ENCODE measurements at regions not wholly inside any gene's neighbourhood (a gene's known extent, or its start where the extent isn't known, plus 50 kb on each side); places are given as distances from the start of the nearest gene placed in this dataset.

- no peak for ATAC-seq (replicated peaks in 6 of 8)
- WGBS, 10 experiments = 60 to 100% (median 89%) methylated on average over 1 of the region's 1 CpG; no CpG with 5 or more reads in 4 of the 10 experiments
- in situ Hi-C loops (cut with MboI; ENCODE audit: low pct_unique_long_range_greater_than_20kb in 2 of 9, low sequenced_read_pairs in 9 of 9, unreplicated experiment in 9 of 9) = no loop called here
These were observed 109.6 kb upstream of the THRB start for GRCh38 chr3:24604215-24604614.

GRCh38 chr3:24605511-24606028 is 110.9 kb upstream of the THRB start:
- no peak overlapping the region for H3K4me3 ChIP-seq
- ATAC-seq (replicated peaks in 6 of 8) = peak in 3 of 8 experiments; percentile 80 to 92 (median 89)
- in situ Hi-C loops (cut with MboI; ENCODE audit: low pct_unique_long_range_greater_than_20kb in 2 of 9, low sequenced_read_pairs in 9 of 9, unreplicated experiment in 9 of 9) = no loop called here
- H3K27ac ChIP-seq = peak overlapping the region in 1 of 2 donors; percentile 12
- 13 to 94% (median 77%) methylated on average over 2 to 4 of the region's 4 CpGs for WGBS, 10 experiments
- peaks cover 8 to 10% of the 10 kb centered on the region in 2 donors for H3K4me1 ChIP-seq (replicated peaks in 1 of 2)

More at GRCh38 chr3:24604215-24604614, 109.6 kb upstream of the THRB start:
- Histone ChIP-seq H3K4me3 (no peak overlapping the region), H3K4me1 (replicated peaks in 1 of 2) (peaks cover 10 to 11% of the 10 kb centered on the region in 2 donors), H3K27ac (no peak overlapping the region)

- ATAC-seq (replicated peaks in 6 of 8) = no peak
- Histone ChIP-seq H3K4me1 (replicated peaks in 1 of 2) (peaks cover 8 to 10% of the 10 kb centered on the region in 2 donors), H3K4me3 (no peak overlapping the region), H3K27ac (no peak overlapping the region)
- in situ Hi-C loops (cut with MboI; ENCODE audit: low pct_unique_long_range_greater_than_20kb in 2 of 9, low sequenced_read_pairs in 9 of 9, unreplicated experiment in 9 of 9) = no loop called here
These were observed 112.6 kb upstream of the THRB start for GRCh38 chr3:24607281-24607680.

- peak in 2 of 8 experiments; percentile 27 to 44 for ATAC-seq (replicated peaks in 6 of 8)
- no peak overlapping the region for H3K4me3 ChIP-seq
- no peak overlapping the region for H3K27ac ChIP-seq
- WGBS, 10 experiments = 0 to 100% (median 86%) methylated on average over 1 to 3 of the region's 3 CpGs; no CpG with 5 or more reads in 2 of the 10 experiments
- in situ Hi-C loops (cut with MboI; ENCODE audit: low pct_unique_long_range_greater_than_20kb in 2 of 9, low sequenced_read_pairs in 9 of 9, unreplicated experiment in 9 of 9) = no loop called here
- H3K4me1 ChIP-seq (replicated peaks in 1 of 2) = peaks cover 8 to 10% of the 10 kb centered on the region in 2 donors
These were observed 114.2 kb upstream of the THRB start for GRCh38 chr3:24608701-24609390.

GRCh38 chr3:24614359-24614758 is 119.7 kb upstream of the THRB start:
- in situ Hi-C loops (cut with MboI; ENCODE audit: low pct_unique_long_range_greater_than_20kb in 2 of 9, low sequenced_read_pairs in 9 of 9, unreplicated experiment in 9 of 9) = no loop called here
- Histone ChIP-seq H3K4me3 (no peak overlapping the region), H3K4me1 (replicated peaks in 1 of 2) (no peaks in the 10 kb centered on the region), H3K27ac (no peak overlapping the region)
- ATAC-seq (replicated peaks in 6 of 8) = peak in 2 of 8 experiments; percentile 65 to 89
- WGBS, 10 experiments = 40 to 100% (median 57%) methylated on average over 1 of the region's 1 CpG; no CpG with 5 or more reads in 3 of the 10 experiments

GRCh38 chr3:24615177-24615576 is 120.5 kb upstream of the THRB start:
- WGBS, 10 experiments = 21 to 85% (median 50%) methylated on average over 2 of the region's 2 CpGs; no CpG with 5 or more reads in 1 of the 10 experiments
- no peak for ATAC-seq (replicated peaks in 6 of 8)
- Histone ChIP-seq H3K4me1 (replicated peaks in 1 of 2) (no peaks in the 10 kb centered on the region), H3K27ac (no peak overlapping the region), H3K4me3 (no peak overlapping the region)
- in situ Hi-C loops (cut with MboI; ENCODE audit: low pct_unique_long_range_greater_than_20kb in 2 of 9, low sequenced_read_pairs in 9 of 9, unreplicated experiment in 9 of 9) = no loop called here

- WGBS, 10 experiments = 40 to 100% (median 75%) methylated on average over 1 of the region's 1 CpG; no CpG with 5 or more reads in 2 of the 10 experiments
- ATAC-seq (replicated peaks in 6 of 8) = no peak
- in situ Hi-C loops (cut with MboI; ENCODE audit: low pct_unique_long_range_greater_than_20kb in 2 of 9, low sequenced_read_pairs in 9 of 9, unreplicated experiment in 9 of 9) = no loop called here
- Histone ChIP-seq H3K27ac (no peak overlapping the region), H3K4me1 (replicated peaks in 1 of 2) (no peaks in the 10 kb centered on the region), H3K4me3 (no peak overlapping the region)
These were observed 121.6 kb upstream of the THRB start for GRCh38 chr3:24616110-24616829.

GRCh38 chr3:24622138-24622537 is 127.5 kb upstream of the THRB start:
- 42 to 100% (median 82%) methylated on average over 1 of the region's 1 CpG for WGBS, 10 experiments
- H3K4me3 ChIP-seq = no peak overlapping the region
- in situ Hi-C loops (cut with MboI; ENCODE audit: low pct_unique_long_range_greater_than_20kb in 2 of 9, low sequenced_read_pairs in 9 of 9, unreplicated experiment in 9 of 9) = no loop called here
- ATAC-seq (replicated peaks in 6 of 8) = no peak
- no peak overlapping the region for H3K27ac ChIP-seq
- no peaks in the 10 kb centered on the region for H3K4me1 ChIP-seq (replicated peaks in 1 of 2)

GRCh38 chr3:24622696-24623225 is 128.1 kb upstream of the THRB start:
- no peak for ATAC-seq (replicated peaks in 6 of 8)
- Histone ChIP-seq H3K4me1 (replicated peaks in 1 of 2) (no peaks in the 10 kb centered on the region), H3K27ac (no peak overlapping the region), H3K4me3 (no peak overlapping the region)
- in situ Hi-C loops (cut with MboI; ENCODE audit: low pct_unique_long_range_greater_than_20kb in 2 of 9, low sequenced_read_pairs in 9 of 9, unreplicated experiment in 9 of 9) = no loop called here
- 55 to 95% (median 84%) methylated on average over 2 to 3 of the region's 3 CpGs for WGBS, 10 experiments

- in situ Hi-C loops (cut with MboI; ENCODE audit: low pct_unique_long_range_greater_than_20kb in 2 of 9, low sequenced_read_pairs in 9 of 9, unreplicated experiment in 9 of 9) = no loop called here
- no peak overlapping the region for H3K4me3 ChIP-seq
- no peak for ATAC-seq (replicated peaks in 6 of 8)
- no peak overlapping the region for H3K27ac ChIP-seq
- 14 to 100% (median 55%) methylated on average over 2 to 3 of the region's 3 CpGs for WGBS, 10 experiments
- no peaks in the 10 kb centered on the region for H3K4me1 ChIP-seq (replicated peaks in 1 of 2)
These were observed 129.0 kb upstream of the THRB start for GRCh38 chr3:24623657-24624056.

- 0 to 60% (median 20%) methylated on average over 1 to 2 of the region's 2 CpGs; no CpG with 5 or more reads in 3 of the 10 experiments for WGBS, 10 experiments
- no peak for ATAC-seq (replicated peaks in 6 of 8)
- Histone ChIP-seq H3K4me3 (no peak overlapping the region), H3K4me1 (replicated peaks in 1 of 2) (no peaks in the 10 kb centered on the region), H3K27ac (no peak overlapping the region)
- in situ Hi-C loops (cut with MboI; ENCODE audit: low pct_unique_long_range_greater_than_20kb in 2 of 9, low sequenced_read_pairs in 9 of 9, unreplicated experiment in 9 of 9) = no loop called here
These were observed 130.5 kb upstream of the THRB start for GRCh38 chr3:24624938-24625681.

- WGBS, 10 experiments = 57 to 100% (median 95%) methylated on average over 1 to 4 of the region's 4 CpGs
- no peaks in the 10 kb centered on the region for H3K4me1 ChIP-seq (replicated peaks in 1 of 2)
- H3K27ac ChIP-seq = no peak overlapping the region
- no peak overlapping the region for H3K4me3 ChIP-seq
- in situ Hi-C loops (cut with MboI; ENCODE audit: low pct_unique_long_range_greater_than_20kb in 2 of 9, low sequenced_read_pairs in 9 of 9, unreplicated experiment in 9 of 9) = no loop called here
- ATAC-seq (replicated peaks in 6 of 8) = no peak
These were observed 134.0 kb upstream of the THRB start for GRCh38 chr3:24628523-24629258.
